GM12872 (cell line): ENCODE measurements at regions not wholly inside any gene's neighbourhood (a gene's known extent, or its start where the extent isn't known, plus 50 kb on each side); places are given as distances from the start of the nearest gene placed in this dataset.

Experiments used
- TF ChIP-seq, protein P1 (sequence below): IDR thresholded peaks from 3 replicates; pipeline ENCODE4 v1.5.1; 2011; ENCODE audit warnings: low read depth, mild to moderate bottlenecking, low read length, moderate library complexity; ENCODE audit not compliant: insufficient read depth

DNA sequence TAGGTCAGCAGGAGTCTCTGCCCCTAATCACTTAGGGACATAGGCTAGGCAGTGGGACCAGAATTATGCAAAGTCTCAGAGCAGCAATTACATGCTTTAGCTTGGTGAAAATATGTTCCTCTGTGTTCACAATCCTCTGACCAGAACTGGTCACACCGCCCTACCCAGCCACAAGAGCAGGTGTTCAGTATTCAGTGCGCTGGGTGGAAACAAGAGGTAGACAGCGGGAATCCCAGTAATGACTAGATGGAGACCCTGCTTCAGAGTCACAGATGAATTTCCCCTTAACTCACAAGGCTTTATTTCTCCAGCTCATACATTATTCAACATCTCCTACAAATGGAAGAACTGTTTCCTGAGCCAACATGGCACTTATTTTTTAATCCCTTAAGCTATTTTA is 763.7 kb upstream of the POM121L12 start:
- TF ChIP-seq, protein P1, sequence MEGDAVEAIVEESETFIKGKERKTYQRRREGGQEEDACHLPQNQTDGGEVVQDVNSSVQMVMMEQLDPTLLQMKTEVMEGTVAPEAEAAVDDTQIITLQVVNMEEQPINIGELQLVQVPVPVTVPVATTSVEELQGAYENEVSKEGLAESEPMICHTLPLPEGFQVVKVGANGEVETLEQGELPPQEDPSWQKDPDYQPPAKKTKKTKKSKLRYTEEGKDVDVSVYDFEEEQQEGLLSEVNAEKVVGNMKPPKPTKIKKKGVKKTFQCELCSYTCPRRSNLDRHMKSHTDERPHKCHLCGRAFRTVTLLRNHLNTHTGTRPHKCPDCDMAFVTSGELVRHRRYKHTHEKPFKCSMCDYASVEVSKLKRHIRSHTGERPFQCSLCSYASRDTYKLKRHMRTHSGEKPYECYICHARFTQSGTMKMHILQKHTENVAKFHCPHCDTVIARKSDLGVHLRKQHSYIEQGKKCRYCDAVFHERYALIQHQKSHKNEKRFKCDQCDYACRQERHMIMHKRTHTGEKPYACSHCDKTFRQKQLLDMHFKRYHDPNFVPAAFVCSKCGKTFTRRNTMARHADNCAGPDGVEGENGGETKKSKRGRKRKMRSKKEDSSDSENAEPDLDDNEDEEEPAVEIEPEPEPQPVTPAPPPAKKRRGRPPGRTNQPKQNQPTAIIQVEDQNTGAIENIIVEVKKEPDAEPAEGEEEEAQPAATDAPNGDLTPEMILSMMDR: no peak

DNA sequence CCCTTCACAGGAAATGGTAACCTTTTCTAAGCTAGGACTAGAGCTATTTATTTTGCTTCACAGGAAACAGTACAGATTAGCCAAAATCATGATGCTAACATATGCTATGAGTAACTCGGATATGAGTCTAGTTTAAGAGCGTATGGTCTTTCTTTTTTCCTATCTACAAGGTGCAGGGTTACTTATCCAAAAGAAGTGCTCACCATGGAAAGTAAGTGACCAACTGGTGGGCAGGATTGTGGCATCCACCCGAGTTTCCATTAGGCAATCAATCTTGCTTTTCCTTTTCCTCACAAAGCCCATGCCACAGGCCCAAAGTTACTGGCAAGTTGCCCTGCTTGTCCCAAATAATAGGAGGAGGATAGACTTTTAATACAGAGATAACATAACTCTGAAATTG is 765.1 kb upstream of the POM121L12 start:
- TF ChIP-seq, protein P1: no peak

DNA sequence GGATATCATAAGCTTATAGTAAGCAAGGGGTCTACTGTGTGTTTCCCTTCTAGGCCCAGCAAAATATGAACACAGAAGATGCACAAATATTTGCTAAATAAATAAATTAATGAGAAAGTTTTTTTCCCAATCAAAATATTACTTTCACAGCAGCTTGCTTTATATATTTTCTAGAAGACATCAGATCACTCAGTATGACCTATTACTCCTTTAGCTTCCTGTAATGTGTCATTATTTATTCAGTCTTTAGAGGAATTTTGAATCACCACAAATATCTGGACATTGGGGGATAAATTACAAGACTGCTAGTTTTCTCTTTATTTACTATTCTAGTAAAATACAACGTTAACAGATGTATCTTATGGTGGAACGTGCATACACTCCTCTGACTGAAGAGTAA is 765.8 kb upstream of the POM121L12 start:
- TF ChIP-seq, protein P1: no peak

DNA sequence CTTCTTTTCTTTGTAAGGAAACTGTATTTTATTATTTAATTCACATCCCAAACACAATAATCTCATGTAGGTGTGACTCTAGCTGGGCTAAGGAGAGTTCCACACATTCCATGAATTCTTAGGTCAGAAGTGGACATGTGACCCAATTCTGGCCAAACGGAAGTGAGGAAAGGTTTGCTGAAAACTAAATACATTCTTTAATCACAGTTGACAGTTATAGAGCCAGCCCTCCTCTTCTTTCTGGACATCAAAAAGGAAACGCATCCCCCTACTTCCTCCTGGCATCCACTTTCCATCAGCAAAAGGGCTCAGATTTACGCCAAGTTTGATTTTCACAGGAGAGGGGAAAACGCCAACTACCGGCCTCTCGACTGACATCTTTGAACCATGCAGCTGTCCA is 774.4 kb upstream of the POM121L12 start:
- TF ChIP-seq, protein P1: no peak

DNA sequence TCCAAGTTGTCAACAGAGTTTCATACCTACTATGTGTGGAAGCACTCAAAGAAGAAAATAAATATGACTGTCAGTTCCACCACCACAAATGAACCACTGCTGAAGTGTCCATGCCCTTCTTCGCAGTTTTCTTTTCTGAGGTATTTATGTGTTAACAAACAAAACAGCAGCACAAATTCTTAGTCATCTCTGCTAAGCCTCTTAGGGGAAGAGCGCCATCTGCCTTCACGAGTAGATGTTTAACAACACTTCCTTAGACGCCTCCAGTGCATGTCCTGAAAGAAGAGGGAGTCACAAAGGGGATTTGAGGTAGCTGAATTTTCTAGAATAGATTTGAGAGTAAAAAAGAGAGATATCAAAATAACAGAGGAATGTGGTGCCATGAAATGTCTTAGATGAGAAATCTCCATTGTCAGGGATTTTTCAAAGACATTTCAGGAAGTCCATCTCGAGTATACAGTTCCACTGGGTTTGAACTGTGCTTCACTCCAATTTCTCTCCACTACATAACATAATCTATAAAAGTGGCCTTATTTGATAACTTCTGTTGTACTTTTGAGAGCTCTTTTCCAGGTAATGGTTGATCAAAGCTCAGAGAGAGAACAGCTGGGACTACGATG is 775.3 kb upstream of the POM121L12 start:
- TF ChIP-seq, protein P1: no peak

DNA sequence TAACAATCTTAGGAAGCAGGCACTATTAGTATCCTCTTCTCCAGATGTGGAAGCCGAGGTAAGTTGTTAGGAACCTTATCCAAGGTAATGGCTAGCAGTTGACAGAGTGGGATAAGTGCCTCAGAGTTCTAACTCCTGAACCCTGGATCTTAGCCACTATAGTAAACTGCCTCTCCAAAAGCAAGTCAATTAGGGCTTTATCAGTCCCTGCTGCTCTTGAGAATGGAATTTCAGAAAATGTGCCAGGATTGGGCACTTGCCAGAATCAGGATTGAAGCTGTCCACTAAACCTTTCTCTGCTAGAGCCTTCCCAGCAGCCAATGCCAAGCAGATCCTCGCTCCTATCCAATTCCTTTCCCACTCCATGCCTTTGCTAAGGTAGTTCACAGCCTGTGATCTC is 777.5 kb upstream of the POM121L12 start:
- TF ChIP-seq, protein P1: no peak

DNA sequence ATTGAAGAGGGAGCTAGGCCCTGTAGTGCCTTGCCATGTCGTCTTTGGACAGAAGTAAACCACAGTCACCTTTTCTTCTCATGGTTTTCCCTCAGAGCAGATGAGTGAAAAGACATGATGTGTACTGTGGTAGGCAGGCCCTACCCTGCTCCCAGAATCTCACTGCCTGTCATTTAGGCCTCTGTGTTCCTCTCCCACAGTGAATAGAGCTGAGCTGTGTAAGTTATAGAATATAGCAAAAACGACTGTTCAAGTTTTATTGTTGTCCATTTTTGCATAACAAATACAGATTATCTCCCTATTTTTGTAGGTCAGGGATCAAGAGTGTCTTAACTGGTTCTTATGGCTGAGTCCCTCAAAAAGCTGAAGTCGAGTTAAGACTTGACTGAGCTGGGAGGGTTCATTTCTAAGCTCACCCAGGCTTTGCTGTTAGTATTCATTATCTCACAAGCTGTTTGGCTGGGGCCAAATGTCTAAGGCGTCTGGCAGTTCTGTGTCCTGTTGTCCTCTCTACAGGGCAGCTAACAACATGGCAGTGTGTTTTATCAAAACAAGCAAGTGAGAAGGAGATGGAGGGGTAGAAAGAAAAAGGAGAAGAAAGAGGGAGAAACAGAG is 780.9 kb upstream of the POM121L12 start:
- TF ChIP-seq, protein P1: no peak
